LNCaP clone FGC (cell line): ENCODE measurements at regions not wholly inside any gene's neighbourhood (a gene's known extent, or its start where the extent isn't known, plus 50 kb on each side); places are given as distances from the start of the nearest gene placed in this dataset.

Source experiments
- DNase-seq: peaks from one replicate; pipeline ENCODE4 v3.0.0-alpha.2; 2011; ENCODE audit warnings: low read depth
- H3K4me3 ChIP-seq: 2 replicates; pipeline ENCODE4 v1.5.1; 2011; ENCODE audit warnings: mild to moderate bottlenecking, low read depth, low read length, control low read depth
- TF ChIP-seq, protein P1 (sequence below): IDR thresholded peaks from 2 replicates; pipeline ENCODE4 v1.5.1; 2012; ENCODE audit warnings: mild to moderate bottlenecking; ENCODE audit not compliant: control insufficient read depth, insufficient read depth; ENCODE audit errors: extremely low read depth

DNA sequence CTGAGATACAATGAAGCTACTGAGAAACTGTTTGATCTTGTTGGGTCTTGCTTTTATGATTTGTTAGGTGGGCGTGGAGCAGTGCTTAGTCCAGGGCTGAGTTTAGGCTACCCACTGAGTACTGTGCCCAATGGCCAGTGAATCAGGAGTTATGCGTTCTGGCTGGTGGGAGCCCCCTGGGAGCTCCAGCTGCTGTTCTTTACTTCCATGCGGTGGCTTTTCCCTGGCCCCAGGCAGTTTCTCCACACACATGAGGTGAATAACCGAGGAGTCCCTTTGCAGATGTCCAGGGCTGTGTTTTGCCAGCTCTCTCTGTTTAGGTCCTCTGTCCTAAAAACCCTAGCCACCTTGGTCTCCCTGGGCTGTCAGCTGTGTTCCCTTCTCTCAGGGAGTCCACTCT, 106.5 kb downstream of the KLF13 start:
- no peak overlapping the region for H3K4me3 ChIP-seq
- TF ChIP-seq, protein P1, sequence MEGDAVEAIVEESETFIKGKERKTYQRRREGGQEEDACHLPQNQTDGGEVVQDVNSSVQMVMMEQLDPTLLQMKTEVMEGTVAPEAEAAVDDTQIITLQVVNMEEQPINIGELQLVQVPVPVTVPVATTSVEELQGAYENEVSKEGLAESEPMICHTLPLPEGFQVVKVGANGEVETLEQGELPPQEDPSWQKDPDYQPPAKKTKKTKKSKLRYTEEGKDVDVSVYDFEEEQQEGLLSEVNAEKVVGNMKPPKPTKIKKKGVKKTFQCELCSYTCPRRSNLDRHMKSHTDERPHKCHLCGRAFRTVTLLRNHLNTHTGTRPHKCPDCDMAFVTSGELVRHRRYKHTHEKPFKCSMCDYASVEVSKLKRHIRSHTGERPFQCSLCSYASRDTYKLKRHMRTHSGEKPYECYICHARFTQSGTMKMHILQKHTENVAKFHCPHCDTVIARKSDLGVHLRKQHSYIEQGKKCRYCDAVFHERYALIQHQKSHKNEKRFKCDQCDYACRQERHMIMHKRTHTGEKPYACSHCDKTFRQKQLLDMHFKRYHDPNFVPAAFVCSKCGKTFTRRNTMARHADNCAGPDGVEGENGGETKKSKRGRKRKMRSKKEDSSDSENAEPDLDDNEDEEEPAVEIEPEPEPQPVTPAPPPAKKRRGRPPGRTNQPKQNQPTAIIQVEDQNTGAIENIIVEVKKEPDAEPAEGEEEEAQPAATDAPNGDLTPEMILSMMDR = no peak
- DNase-seq = no peak

DNA sequence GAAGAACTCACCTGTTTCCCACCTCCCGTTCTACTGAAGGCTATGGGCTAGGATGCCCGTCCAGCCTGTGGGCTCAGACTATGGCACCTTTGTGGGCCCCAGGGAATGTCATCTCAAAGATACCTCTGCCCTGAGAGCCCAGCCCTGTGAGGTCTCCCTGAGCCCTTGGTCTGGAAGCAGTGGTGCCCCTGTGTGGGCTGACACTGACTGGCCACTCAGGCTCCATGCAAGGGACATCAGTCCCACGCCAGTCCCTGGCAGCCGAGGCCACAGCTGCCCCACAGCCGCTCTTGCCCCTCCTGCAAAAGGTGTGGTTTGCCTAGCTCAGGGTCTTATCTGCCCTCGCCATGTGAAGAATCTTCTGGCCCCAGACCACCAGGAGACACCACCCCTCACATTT, 106.9 kb downstream of the KLF13 start:
- no peak overlapping the region for H3K4me3 ChIP-seq
- DNase-seq = no peak
- TF ChIP-seq, protein P1 = no peak

DNA sequence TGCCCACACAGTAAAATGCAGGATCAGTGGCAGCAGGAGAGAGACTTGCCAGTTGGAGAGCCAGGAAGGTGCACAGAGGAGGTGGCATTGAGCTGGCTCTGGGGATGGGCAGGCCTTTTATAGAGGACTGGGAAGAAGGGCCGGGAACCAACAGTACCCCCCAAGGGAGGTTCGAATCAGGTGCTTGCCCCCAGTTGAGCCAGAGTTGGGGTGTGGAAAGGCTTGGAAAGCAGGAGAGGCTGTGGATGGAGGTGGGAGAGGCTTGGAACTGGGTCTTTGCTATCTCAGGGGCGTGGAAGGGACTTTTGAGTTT, 107.6 kb downstream of the KLF13 start:
- TF ChIP-seq, protein P1 = no peak
- no peak overlapping the region for H3K4me3 ChIP-seq
- DNase-seq = no peak

DNA sequence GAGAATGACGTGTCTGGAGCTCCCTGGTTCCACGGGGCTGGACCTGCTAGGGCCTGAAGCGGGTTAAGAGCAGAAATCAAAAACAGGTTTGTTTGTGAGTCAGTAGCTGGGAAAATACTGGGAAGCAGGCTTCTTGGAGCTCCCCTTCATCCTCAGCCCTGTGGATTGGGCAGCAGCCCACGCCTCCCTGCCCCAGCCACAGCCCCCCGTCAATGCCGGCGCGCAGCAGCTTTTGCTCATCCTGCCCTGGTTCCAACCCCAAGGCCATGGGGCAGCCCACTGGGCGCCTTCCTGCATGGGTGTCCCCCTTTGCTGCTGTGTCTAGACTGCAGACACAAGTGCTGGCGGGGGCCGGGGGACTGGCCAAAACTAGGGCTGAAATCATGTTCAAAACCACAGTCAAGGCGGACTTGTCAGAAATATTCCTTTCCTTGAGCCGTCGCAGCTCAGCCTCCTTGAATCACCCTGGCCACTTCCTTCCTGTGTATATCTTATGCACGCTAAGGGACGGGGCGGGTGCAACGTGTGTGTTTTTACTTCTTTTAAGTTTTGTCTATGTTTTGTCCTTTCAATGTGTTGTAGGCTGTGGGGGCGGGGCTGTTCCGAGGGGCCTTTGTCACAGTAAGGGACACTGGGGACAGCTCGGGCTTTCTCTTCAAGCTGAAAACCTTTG, 108.1 kb downstream of the KLF13 start:
- no peak overlapping the region for H3K4me3 ChIP-seq
- DNase-seq = no peak
- TF ChIP-seq, protein P1 = no peak

DNA sequence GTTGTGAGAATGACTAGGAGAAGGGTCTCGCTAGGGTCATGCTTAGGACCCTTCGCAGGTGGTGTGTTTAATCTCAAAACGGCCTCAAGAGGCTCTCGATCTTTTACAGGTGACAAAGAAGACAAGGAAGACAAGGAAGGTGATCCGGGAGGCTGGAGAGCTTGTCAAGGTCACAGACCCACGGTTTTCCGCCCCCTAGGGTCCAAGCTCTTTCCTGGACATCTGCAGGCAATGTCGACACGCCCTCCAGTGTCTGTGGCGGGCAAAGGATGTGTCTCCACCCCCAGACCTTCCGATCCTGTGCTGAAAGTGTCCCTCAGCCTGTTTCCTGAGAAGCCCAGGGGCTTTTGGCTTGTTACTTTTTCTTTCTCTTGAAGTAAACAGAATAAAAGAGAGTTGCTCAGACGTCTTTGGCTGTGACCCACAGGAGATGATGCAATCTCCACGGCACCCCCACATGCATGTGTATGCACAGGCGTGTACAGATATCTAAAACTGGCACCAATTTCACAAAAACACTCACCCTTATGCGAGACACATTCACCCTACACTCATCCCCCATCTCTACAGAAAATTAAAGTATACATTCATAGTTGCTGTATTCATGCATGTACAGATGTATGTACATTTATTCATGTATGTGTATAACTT, 108.8 kb downstream of the KLF13 start:
- H3K4me3 ChIP-seq = no peak overlapping the region
- DNase-seq = no peak
- TF ChIP-seq, protein P1 = peak; percentile 68

DNA sequence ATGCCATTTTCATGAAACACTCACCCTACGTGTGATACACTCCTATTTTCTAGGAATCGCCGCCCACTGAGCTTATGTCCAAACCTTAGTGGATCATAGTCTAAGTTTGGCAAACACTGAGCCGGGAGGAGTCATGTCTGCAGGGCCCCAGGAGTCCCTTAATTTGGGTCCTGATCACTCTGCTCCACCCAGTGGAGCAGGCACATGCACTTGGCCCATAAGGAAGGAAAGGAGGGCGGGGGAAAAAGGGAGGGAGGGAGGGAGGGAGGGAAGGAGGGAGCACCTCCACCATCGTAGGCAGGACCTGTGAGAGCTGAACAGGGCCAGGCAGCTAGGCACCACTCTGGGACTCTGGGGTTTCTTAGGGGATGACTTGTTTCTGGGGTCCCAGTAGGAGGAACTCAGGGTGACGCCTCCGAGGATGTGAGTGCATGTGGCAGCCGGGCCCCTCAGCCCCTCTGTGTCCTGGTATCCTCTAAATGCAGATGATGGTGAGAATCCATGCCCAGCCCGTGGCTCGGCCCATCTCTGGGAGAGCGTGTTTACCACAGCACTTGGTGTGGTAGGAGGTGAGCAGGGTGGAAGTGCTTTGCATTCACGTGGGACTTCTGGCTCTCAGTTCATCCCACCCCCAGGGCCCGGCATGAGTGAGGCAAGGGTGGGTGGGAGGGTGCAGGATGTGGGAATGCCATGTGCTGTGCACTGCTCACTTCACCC, 109.4 kb downstream of the KLF13 start:
- no peak for DNase-seq
- TF ChIP-seq, protein P1 = no peak
- no peak overlapping the region for H3K4me3 ChIP-seq
